GM18909 (cell line): ENCODE measurements at regions not wholly inside any gene's neighbourhood (a gene's known extent, or its start where the extent isn't known, plus 50 kb on each side); places are given as distances from the start of the nearest gene placed in this dataset.
"Not testable (repeated sequence)": the region's sequence is repeated elsewhere in the genome, so short reads cannot be mapped to it uniquely, and the experiment has no call there.

ENCODE experiments used
- ATAC-seq: cut with Tn5 transposase; IDR thresholded peaks from one replicate; pipeline ENCODE4 v1.9.1; 2021; ENCODE audit warnings: mild to moderate bottlenecking; ENCODE audit not compliant: unreplicated experiment, poor library complexity

- no peak for ATAC-seq
Observed at GRCh38 chr16:87143661-87144121, 173.5 kb downstream of the C16orf95 start.

- no peak for ATAC-seq
Observed at GRCh38 chr16:87144232-87144631, 173.0 kb downstream of the C16orf95 start.

- ATAC-seq: no peak
Observed at GRCh38 chr16:87145181-87146176, 171.7 kb downstream of the C16orf95 start.

GRCh38 chr16:87146676-87147075 lies 170.5 kb downstream of the C16orf95 start:
- ATAC-seq: no peak

- ATAC-seq: no peak
Observed at GRCh38 chr16:87149051-87149450, 168.1 kb downstream of the C16orf95 start.

- ATAC-seq: no peak
Observed at GRCh38 chr16:87150262-87150661, 166.9 kb downstream of the C16orf95 start.

GRCh38 chr16:87150681-87151280 lies 166.4 kb downstream of the C16orf95 start:
- ATAC-seq: no peak

- ATAC-seq: no peak
Observed at GRCh38 chr16:87152221-87152755, 164.9 kb downstream of the C16orf95 start.

- ATAC-seq: no peak
Observed at GRCh38 chr16:87153326-87153725, 163.9 kb downstream of the C16orf95 start.

GRCh38 chr16:87155315-87155714 lies 161.9 kb downstream of the C16orf95 start:
- ATAC-seq: not testable (repeated sequence)

GRCh38 chr16:87156195-87156594 lies 161.0 kb downstream of the C16orf95 start:
- no peak for ATAC-seq

- no peak for ATAC-seq
Observed at GRCh38 chr16:87160234-87160636, 157.0 kb downstream of the C16orf95 start.

GRCh38 chr16:87160701-87161337 lies 156.4 kb downstream of the C16orf95 start:
- ATAC-seq: no peak

GRCh38 chr16:87161410-87161809 lies 155.8 kb downstream of the C16orf95 start:
- not testable (repeated sequence) for ATAC-seq

- ATAC-seq: no peak
Observed at GRCh38 chr16:87161822-87162676, 155.1 kb downstream of the C16orf95 start.

- ATAC-seq: not testable (repeated sequence)
Observed at GRCh38 chr16:87162799-87163198, 154.4 kb downstream of the C16orf95 start.

GRCh38 chr16:87163637-87164036 lies 153.6 kb downstream of the C16orf95 start:
- ATAC-seq: no peak

GRCh38 chr16:87165151-87165550 lies 152.0 kb downstream of the C16orf95 start:
- no peak for ATAC-seq

- ATAC-seq: no peak
Observed at GRCh38 chr16:87165885-87166284, 151.3 kb downstream of the C16orf95 start.

- no peak for ATAC-seq
Observed at GRCh38 chr16:87166321-87166720, 150.9 kb downstream of the C16orf95 start.
